ENCODE measurements at regions not wholly inside any gene's neighbourhood (a gene's known extent, or its start where the extent isn't known, plus 50 kb on each side); places are given as distances from the start of the nearest gene placed in this dataset.

DNA sequence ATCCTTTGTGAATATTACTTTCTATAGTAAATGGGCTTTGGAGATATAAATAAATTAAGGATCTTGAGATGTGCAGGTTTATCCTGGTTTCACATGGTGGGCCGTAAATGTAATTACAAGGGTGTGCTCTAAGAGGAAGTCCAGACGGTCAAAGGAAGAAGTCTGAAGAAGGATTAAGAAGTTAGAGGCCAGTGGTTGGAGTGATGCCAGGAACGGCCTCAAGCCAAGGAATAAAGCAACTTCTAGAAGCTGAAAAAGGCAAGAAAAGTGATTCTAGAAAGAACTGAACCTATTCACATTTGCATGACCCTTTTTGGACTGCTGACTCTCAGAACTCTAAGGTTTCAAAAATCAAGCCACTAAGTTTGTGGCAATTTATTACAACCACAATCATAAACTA, 981.3 kb upstream of the ALCAM start:
- TF ChIP-seq CREB1 (IDR thresholded peaks at IDR 0.05) (no peak), TAF1 (IDR thresholded peaks at IDR 0.05; ENCODE audit: low read depth, low read length) (no peak), CTBP2 (IDR thresholded peaks at IDR 0.05; ENCODE audit: borderline replicate concordance, insufficient read depth, insufficient read length, low read length) (no peak), FOSL1 (IDR thresholded peaks at IDR 0.05; ENCODE audit: insufficient read depth, low read depth, low read length) (no peak), PHF8 (conservative IDR thresholded peaks at IDR 0.05; ENCODE audit: low read depth, low read length) (no peak), POLR2A (IDR thresholded peaks at IDR 0.05; ENCODE audit: control extremely low read depth in 1 of 2, low read depth in 2 of 2, low read length in 2 of 2) (no peak), SIRT6 (IDR thresholded peaks at IDR 0.05; ENCODE audit: low read length) (no peak), RBBP5 (IDR thresholded peaks at IDR 0.05; ENCODE audit: borderline replicate concordance, low read depth, low read length) (no peak), SP1 (IDR thresholded peaks at IDR 0.05; ENCODE audit: low read depth, low read length) (no peak), EZH2 (IDR thresholded peaks at IDR 0.05; ENCODE audit: low read depth, low read length, severe bottlenecking) (no peak), YY1 (IDR thresholded peaks at IDR 0.05; ENCODE audit: low read depth, low read length) (no peak)
- TF ChIP-seq, protein P1, sequence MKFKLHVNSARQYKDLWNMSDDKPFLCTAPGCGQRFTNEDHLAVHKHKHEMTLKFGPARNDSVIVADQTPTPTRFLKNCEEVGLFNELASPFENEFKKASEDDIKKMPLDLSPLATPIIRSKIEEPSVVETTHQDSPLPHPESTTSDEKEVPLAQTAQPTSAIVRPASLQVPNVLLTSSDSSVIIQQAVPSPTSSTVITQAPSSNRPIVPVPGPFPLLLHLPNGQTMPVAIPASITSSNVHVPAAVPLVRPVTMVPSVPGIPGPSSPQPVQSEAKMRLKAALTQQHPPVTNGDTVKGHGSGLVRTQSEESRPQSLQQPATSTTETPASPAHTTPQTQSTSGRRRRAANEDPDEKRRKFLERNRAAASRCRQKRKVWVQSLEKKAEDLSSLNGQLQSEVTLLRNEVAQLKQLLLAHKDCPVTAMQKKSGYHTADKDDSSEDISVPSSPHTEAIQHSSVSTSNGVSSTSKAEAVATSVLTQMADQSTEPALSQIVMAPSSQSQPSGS (IDR thresholded peaks at IDR 0.05; ENCODE audit: low read length): no peak
- Histone ChIP-seq H2AFZ (ENCODE audit: low read length) (no peak overlapping the region), H3K79me1 (ENCODE audit: low read depth, low read length) (no peaks in the 10 kb centered on the region), H3K36me3 (ENCODE audit: control insufficient read depth in 2 of 4, insufficient read depth in 4 of 4, low read length in 3 of 4) (no peaks in the 10 kb centered on the region), H2AK5ac (ENCODE audit: low read depth, low read length) (no peak overlapping the region), H3K4ac (replicated peaks; ENCODE audit: insufficient read length, low read depth, low read length) (no peak overlapping the region), H3K27me3 (replicated peaks in 1 of 4; ENCODE audit: control insufficient read depth in 3 of 4, extremely low read depth in 1 of 4, insufficient read depth in 3 of 4, low read length in 3 of 4) (no peaks in the 10 kb centered on the region), H3K4me3 (ENCODE audit: extremely low read depth in 1 of 4, insufficient read depth in 2 of 4, low read depth in 3 of 4, low read length in 4 of 4) (no peak overlapping the region), H3K18ac (ENCODE audit: extremely low read depth, low read length) (no peak overlapping the region), H2BK120ac (replicated peaks; ENCODE audit: low read depth, low read length) (no peak overlapping the region), H3K23me2 (ENCODE audit: low read depth, low read length) (no peaks in the 10 kb centered on the region), H3K4me2 (ENCODE audit: insufficient read depth in 1 of 2, low read depth in 2 of 2, low read length in 2 of 2) (no peak overlapping the region), H3K27ac (ENCODE audit: low read depth, low read length) (no peak overlapping the region), H4K8ac (ENCODE audit: extremely low read depth, insufficient read depth, low read length) (no peak overlapping the region), H4K20me1 (replicated peaks in 1 of 2; ENCODE audit: control insufficient read depth in 1 of 2, insufficient read depth in 2 of 2, low read length in 2 of 2) (no peaks in the 10 kb centered on the region), H3K79me2 (ENCODE audit: control insufficient read depth in 1 of 2, insufficient read depth in 2 of 2, low read length in 2 of 2) (no peaks in the 10 kb centered on the region), H3K14ac (ENCODE audit: insufficient read length) (no peak overlapping the region), H3K9ac (replicated peaks in 1 of 4; ENCODE audit: extremely low read depth in 1 of 4, low read depth in 3 of 4, low read length in 3 of 4) (no peak overlapping the region), H4K91ac (replicated peaks; ENCODE audit: insufficient read length, low read length) (no peak overlapping the region), H2BK5ac (ENCODE audit: low read depth, low read length) (no peak overlapping the region), H2BK15ac (ENCODE audit: low read length) (no peak overlapping the region), H3K56ac (replicated peaks; ENCODE audit: insufficient read length, low read depth, low read length) (no peak overlapping the region), H4K5ac (ENCODE audit: insufficient read length, low read depth, low read length) (no peak overlapping the region), H3K23ac (ENCODE audit: insufficient read length) (no peak overlapping the region), H2BK12ac (ENCODE audit: low read depth, low read length) (no peak overlapping the region), H3K4me1 (replicated peaks in 1 of 4; ENCODE audit: control insufficient read depth in 3 of 4, insufficient read depth in 4 of 4, low read length in 3 of 4) (no peaks in the 10 kb centered on the region), H2BK20ac (ENCODE audit: low read length) (no peak overlapping the region), H3K9me3 (ENCODE audit: insufficient read depth in 2 of 2, low read depth in 1 of 2, low read length in 1 of 2) (no peaks in the 10 kb centered on the region)
- WGBS, 2 experiments (ENCODE audit: extremely low coverage in 1 of 2, insufficient coverage in 1 of 2, insufficient read length in 1 of 2, insufficient replicate concordance in 2 of 2, low coverage in 1 of 2, low lambda C conversion rate in 2 of 2, missing lambda C conversion rate in 1 of 2): 90% methylated on average over 3 of the region's 3 CpGs; no CpG with 5 or more reads in 1 of the 2 experiments
- no peak for DNase-seq (ENCODE audit: low read depth in 1 of 2, low spot score in 2 of 2)
- POLR2A ChIA-PET (ENCODE audit: partially characterized antibody): no interaction called here
- FAIRE-seq: no peak
- CTCF ChIA-PET (ENCODE audit: partially characterized antibody): interaction anchor here (2.0 kb wide), 1 partner anchor 13 kb away, joined by 6 read pairs; no protein-coding TSS in a partner anchor
